GM13977 (cell line): ENCODE measurements at regions not wholly inside any gene's neighbourhood (a gene's known extent, or its start where the extent isn't known, plus 50 kb on each side); places are given as distances from the start of the nearest gene placed in this dataset.

ENCODE experiments used
- DNase-seq: peaks from one replicate; pipeline ENCODE4 v3.0.0; 2012; ENCODE audit warnings: low spot score
- in situ Hi-C: fragments of 300-500 bp; cut with MboI; formaldehyde crosslinking; loops from one replicate; pipeline ENCODE4 v1.12.0; 2022; ENCODE audit warnings: low sequenced_read_pairs, low pct_unique_long_range_greater_than_20kb, mixed read lengths, inconsistent platforms; ENCODE audit not compliant: unreplicated experiment
- TF ChIP-seq, protein P1 (sequence below): IDR thresholded peaks from 2 replicates; pipeline ENCODE4 v1.5.1; 2012; ENCODE audit warnings: mild to moderate bottlenecking, control low read depth; ENCODE audit not compliant: insufficient read depth; ENCODE audit errors: extremely low read depth, missing control alignments

DNA sequence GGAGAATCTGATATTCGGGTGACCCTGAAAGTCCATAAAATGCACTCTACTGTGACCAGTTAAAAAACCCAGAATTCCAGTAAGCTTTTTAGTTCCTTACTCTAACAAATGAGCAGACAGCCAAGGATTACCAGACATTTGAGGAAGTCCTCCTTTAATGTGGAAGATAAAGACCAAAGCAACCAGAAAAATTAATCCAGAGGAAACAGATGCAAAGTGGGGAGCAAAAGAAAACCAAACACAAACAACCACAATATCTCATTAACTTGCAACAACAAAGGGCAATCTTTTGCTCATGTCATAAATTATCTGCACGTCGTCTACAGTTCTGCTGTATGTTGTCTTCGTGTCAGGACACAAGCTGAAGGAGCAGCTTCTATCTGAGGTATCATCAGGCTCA is 164.4 kb downstream of the PJA1 start:
- DNase-seq, result no peak
- TF ChIP-seq, protein P1, sequence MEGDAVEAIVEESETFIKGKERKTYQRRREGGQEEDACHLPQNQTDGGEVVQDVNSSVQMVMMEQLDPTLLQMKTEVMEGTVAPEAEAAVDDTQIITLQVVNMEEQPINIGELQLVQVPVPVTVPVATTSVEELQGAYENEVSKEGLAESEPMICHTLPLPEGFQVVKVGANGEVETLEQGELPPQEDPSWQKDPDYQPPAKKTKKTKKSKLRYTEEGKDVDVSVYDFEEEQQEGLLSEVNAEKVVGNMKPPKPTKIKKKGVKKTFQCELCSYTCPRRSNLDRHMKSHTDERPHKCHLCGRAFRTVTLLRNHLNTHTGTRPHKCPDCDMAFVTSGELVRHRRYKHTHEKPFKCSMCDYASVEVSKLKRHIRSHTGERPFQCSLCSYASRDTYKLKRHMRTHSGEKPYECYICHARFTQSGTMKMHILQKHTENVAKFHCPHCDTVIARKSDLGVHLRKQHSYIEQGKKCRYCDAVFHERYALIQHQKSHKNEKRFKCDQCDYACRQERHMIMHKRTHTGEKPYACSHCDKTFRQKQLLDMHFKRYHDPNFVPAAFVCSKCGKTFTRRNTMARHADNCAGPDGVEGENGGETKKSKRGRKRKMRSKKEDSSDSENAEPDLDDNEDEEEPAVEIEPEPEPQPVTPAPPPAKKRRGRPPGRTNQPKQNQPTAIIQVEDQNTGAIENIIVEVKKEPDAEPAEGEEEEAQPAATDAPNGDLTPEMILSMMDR, result no peak
- in situ Hi-C loops, result no loop called here

GRCh38 chrX:68999931-69000330 is 165.3 kb downstream of the PJA1 start:
- no peak for DNase-seq
- TF ChIP-seq, protein P1, result no peak
- in situ Hi-C loops, result no loop called here

GRCh38 chrX:68999356-68999755 is 165.9 kb downstream of the PJA1 start:
- no peak for DNase-seq
- TF ChIP-seq, protein P1, result no peak
- in situ Hi-C loops, result no loop called here

DNA sequence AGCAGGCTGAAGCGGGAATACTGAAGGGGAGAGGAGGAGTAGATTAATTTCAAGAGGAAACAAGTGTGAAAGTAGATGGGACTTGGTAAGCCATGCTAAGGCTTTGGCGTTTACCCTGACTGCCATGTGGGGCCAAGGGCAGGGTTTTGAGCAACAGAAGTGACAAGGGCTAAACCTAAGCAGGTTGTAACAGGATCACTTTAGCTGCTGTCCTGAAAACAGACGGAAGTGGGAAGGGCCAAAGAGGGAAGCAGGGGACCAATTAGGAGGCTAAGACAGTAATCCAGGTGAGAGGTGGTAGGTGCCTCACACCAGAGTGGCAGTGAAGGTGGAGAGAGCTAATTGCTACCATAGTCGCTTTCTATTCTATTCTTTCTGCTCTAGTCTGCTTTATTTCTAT is 166.5 kb downstream of the PJA1 start:
- no peak for DNase-seq
- in situ Hi-C loops, result no loop called here
- TF ChIP-seq, protein P1, result no peak

GRCh38 chrX:68997911-68998310 is 167.3 kb downstream of the PJA1 start:
- no peak for DNase-seq
- TF ChIP-seq, protein P1, result no peak
- in situ Hi-C loops, result no loop called here

- DNase-seq, result no peak
- in situ Hi-C loops, result no loop called here
- TF ChIP-seq, protein P1, result no peak
Measured at GRCh38 chrX:68997511-68997910, 167.7 kb downstream of the PJA1 start.

DNA sequence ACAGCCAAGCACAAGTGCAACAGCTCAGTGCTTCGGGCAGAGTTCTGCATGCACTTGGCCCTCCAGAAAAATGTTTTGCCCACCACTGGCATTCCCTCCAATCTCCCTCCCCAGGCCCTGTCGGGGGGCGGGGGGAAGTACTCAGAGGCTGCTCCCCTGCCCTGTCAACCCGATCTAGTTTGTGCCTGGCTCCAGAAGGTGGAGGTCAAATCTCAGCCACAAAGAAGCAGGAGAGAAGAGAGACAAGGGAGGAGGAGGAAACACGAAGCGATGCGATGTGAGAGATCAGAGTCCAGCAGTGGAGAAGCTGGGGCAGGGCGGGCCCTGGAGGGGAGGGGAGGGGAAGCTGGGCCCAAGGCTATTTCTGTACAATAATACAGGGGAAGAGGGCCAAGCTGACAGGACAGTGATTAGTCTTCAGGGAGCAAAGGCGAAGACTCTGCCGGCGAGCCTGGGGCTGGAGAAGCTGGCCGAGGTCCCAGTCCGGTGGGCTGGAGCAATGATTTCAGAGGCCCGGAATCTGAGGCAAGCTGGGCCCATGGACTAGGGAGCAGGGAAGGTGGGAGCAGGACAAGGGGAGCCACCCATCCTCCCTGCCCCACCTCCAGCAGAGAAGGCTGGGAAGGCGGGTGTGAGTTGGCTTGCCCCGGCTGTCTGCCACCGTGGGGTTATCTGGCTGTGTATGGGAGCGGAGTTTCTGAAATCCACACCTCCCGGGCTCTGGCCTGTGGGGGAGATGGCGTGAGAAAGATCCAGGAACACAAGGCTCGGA is 167.1 kb downstream of the EFNB1 start:
- TF ChIP-seq, protein P1, result no peak
- no peak for DNase-seq
- in situ Hi-C loops, result no loop called here
